CD4-positive, CD25-positive, alpha-beta regulatory T cell (primary cell): ENCODE measurements at regions not wholly inside any gene's neighbourhood (a gene's known extent, or its start where the extent isn't known, plus 50 kb on each side); places are given as distances from the start of the nearest gene placed in this dataset.

ENCODE experiments used
- ATAC-seq, 2 donors: fragments of 150-1000 bp; cut with Tn5 transposase; one replicate each; pipeline ENCODE4 v1.10.0; 2021; ENCODE audit warnings: low read depth in 2 of 2, moderate number of reproducible peaks in 2 of 2, moderate library complexity in 1 of 2
- DNase-seq, 3 donors: peaks; one replicate each; pipeline versions ENCODE4 v3.0.0 to v3.0.0-alpha.2; 2012 to 2022; ENCODE audit warnings: mixed read lengths in 1 of 3
- H3K27ac ChIP-seq: one replicate; pipeline ENCODE4 v1.7.0; 2013; ENCODE audit warnings: mild to moderate bottlenecking, low read length; ENCODE audit not compliant: insufficient read depth, poor library complexity, severe bottlenecking
- H3K27me3 ChIP-seq: one replicate; pipeline ENCODE4 v1.7.0; 2013; ENCODE audit warnings: low read length; ENCODE audit not compliant: control insufficient read depth, insufficient read depth
- H3K36me3 ChIP-seq: one replicate; pipeline ENCODE4 v1.7.0; 2013; ENCODE audit warnings: mild to moderate bottlenecking, low read length, moderate library complexity; ENCODE audit not compliant: control insufficient read depth, insufficient read depth
- H3K4me1 ChIP-seq: 2 replicates; pipeline ENCODE4 v1.7.0; 2013; ENCODE audit warnings: mild to moderate bottlenecking, low read length; ENCODE audit not compliant: insufficient read depth, control insufficient read depth, poor library complexity, severe bottlenecking
- H3K4me3 ChIP-seq: one replicate; pipeline ENCODE4 v1.7.0; 2013; ENCODE audit warnings: low read depth, mild to moderate bottlenecking, low read length, moderate library complexity
- H3K9me3 ChIP-seq, 2 experiments: 1 replicate in 1 of 2; 2 replicates in 1 of 2; pipeline ENCODE4 v1.7.0; 2013; ENCODE audit warnings: low read length in 2 of 2, mild to moderate bottlenecking in 1 of 2, moderate library complexity in 1 of 2; ENCODE audit not compliant: control insufficient read depth in 2 of 2
- H3K27ac Mint-ChIP-seq, 3 donors: one replicate each; pipeline ENCODE4 v1.8.0; 2020 to 2022; ENCODE audit warnings: mild to moderate bottlenecking in 3 of 3, mixed read lengths in 3 of 3, moderate library complexity in 2 of 3
- H3K27me3 Mint-ChIP-seq: one replicate; pipeline ENCODE4 v1.8.0; 2022; ENCODE audit warnings: mild to moderate bottlenecking, mixed read lengths
- H3K36me3 Mint-ChIP-seq: one replicate; pipeline ENCODE4 v1.8.0; 2020; ENCODE audit warnings: mixed read lengths
- H3K4me1 Mint-ChIP-seq, 4 donors: one replicate each; pipeline ENCODE4 v1.8.0; 2020 to 2022; ENCODE audit warnings: mixed read lengths in 4 of 4, mild to moderate bottlenecking in 1 of 4
- H3K4me3 Mint-ChIP-seq, 4 donors: one replicate each; pipeline ENCODE4 v1.8.0; 2020 to 2022; ENCODE audit warnings: mild to moderate bottlenecking in 4 of 4, mixed read lengths in 4 of 4, moderate library complexity in 3 of 4
- H3K9me3 Mint-ChIP-seq, 7 donors: one replicate each; pipeline ENCODE4 v1.8.0; 2020 to 2022; ENCODE audit warnings: mixed read lengths in 7 of 7, mild to moderate bottlenecking in 3 of 7, moderate library complexity in 2 of 7

DNA sequence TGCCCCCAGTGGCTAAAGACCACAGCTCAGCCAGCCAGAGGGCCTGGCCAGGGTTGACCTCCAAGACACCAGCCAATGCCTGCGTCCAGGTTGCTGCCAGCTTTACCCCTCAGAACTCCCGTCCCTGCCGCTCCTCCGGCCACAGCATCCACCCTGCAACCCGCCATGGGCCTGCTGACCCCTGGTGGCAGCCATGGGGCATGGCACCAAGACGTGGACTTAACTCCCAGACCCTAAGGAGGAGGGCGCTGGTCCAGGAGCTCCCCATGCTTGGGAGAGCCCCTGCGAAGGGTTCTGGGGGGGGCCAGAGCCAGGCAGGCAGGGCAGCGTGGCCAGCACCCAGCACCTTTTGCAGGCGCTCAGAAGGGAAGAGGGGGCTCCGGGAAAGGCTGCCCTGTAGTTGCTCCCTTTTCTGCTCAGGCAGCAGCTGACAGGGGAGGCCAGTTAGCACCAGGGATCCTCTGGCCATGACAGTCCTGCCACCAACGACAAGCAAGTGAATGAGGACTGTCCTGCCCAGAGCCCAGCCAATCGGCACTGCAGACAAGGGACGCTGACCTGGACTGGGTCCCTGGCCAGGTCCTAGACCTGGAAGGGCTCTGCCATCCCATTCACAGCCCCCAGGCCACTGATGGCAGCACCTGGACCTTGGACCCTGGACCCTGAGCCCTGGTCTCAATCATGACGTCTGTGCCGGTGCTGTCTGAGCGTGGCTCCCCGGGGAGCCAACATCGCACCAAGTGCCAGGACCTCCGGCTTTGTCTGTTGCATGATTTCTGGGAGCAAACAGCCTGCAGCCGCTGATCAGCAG is 246.2 kb downstream of the NPHP4 start:
- no peaks in the 10 kb centered on the region for H3K9me3 Mint-ChIP-seq
- H3K4me3 Mint-ChIP-seq: no peak overlapping the region
- peak overlapping the region in 1 of 3 donors; percentile 41 for H3K27ac Mint-ChIP-seq
- H3K27ac ChIP-seq: no peak overlapping the region
- peaks cover 6% of the 10 kb centered on the region for H3K27me3 Mint-ChIP-seq
- peak in 1 of 2 donors; percentile 45 for ATAC-seq
- H3K4me3 ChIP-seq: no peak overlapping the region
- peaks cover 0 to 2% (median 0%) of the 10 kb centered on the region in 4 donors for H3K4me1 Mint-ChIP-seq
- no peaks in the 10 kb centered on the region for H3K27me3 ChIP-seq
- no peaks in the 10 kb centered on the region for H3K36me3 ChIP-seq
- peaks cover 4% of the 10 kb centered on the region for H3K4me1 ChIP-seq
- peak; percentile 38 to 52 (median 46) for DNase-seq
- H3K36me3 Mint-ChIP-seq: no peaks in the 10 kb centered on the region
- H3K9me3 ChIP-seq: no peaks in the 10 kb centered on the region

DNA sequence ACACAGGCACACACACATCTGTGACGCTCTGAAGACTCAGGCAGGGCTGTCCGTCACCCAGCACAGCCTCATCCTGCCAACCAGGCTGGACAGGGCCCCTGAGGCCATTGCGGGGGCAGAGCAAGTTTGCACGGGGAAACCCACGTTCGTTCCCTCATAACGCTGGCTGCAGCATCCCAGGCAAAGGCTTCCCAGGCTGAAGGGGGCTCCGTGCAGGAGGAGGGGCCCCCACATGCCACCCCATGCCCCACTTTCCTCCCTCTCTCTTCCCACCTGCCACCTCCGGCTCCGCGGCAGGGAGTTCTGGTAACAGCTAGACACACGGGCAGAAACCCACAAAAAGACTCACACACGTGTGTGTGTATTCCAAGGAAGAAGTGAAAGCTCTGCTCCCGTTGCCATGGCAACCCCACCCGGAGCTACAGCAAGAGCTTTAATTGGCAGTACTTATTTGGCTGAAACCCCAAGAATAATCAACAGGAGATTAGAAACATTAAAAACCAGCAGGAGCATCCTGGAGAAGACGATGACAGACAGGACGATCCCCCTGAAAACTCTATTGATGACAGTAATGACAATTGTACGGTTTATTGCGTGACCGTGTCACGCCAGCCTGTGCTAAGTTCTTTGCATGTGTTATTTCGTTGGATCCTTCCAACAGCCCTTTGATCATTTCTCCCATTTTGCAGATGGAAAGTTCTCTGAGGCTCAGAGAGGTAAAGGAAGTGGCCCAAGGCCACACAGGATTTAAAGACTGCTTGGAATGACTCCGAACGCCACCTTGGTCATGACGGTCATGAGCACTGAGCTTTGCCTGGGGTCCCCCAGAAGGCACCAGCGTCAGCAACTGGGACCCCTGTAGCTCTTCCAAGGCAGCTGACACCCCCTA is 247.1 kb downstream of the NPHP4 start:
- H3K4me1 Mint-ChIP-seq: peaks cover 0 to 2% (median 0%) of the 10 kb centered on the region in 4 donors
- H3K4me1 ChIP-seq: peaks cover 4% of the 10 kb centered on the region
- no peaks in the 10 kb centered on the region for H3K36me3 ChIP-seq
- DNase-seq (no peak), ATAC-seq (no peak)
- H3K9me3 ChIP-seq: no peaks in the 10 kb centered on the region
- no peaks in the 10 kb centered on the region for H3K36me3 Mint-ChIP-seq
- no peak overlapping the region for H3K27ac ChIP-seq
- peak overlapping the region in 2 of 4 donors; percentile 3 to 58 for H3K4me3 Mint-ChIP-seq
- H3K27me3 ChIP-seq: no peaks in the 10 kb centered on the region
- H3K9me3 Mint-ChIP-seq: no peaks in the 10 kb centered on the region
- H3K27ac Mint-ChIP-seq: peak overlapping the region in 1 of 3 donors; percentile 41
- H3K27me3 Mint-ChIP-seq: peaks cover 6% of the 10 kb centered on the region
- H3K4me3 ChIP-seq: no peak overlapping the region

DNA sequence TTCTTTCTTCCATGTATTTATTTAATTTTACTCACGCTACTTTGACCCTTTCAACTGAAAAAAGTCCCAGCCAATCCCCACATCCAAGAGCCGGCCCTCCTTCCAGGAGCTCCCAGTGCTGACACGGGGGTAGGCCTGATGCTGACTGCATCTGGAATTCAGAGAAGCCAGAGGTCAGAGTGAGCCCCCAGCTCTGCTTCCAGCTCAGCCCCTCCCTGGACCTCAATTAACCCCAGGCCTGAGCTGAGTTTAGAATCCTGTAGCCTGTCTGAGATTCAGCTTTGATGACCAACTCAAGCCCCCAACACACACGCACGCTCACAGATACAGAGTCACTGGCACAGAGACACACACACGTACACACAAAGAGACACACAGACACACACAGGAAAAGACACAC is 247.9 kb downstream of the NPHP4 start:
- DNase-seq: no peak
- peak overlapping the region in 1 of 4 donors; percentile 3 for H3K4me3 Mint-ChIP-seq
- peaks cover 0 to 2% (median 0%) of the 10 kb centered on the region in 4 donors for H3K4me1 Mint-ChIP-seq
- H3K4me1 ChIP-seq: peaks cover 4% of the 10 kb centered on the region
- no peaks in the 10 kb centered on the region for H3K9me3 Mint-ChIP-seq
- no peak overlapping the region for H3K27ac Mint-ChIP-seq
- no peak overlapping the region for H3K27ac ChIP-seq
- H3K27me3 Mint-ChIP-seq: peaks cover 6% of the 10 kb centered on the region
- no peaks in the 10 kb centered on the region for H3K27me3 ChIP-seq
- no peak overlapping the region for H3K4me3 ChIP-seq
- H3K36me3 Mint-ChIP-seq: no peaks in the 10 kb centered on the region
- no peaks in the 10 kb centered on the region for H3K9me3 ChIP-seq
- ATAC-seq: no peak
- H3K36me3 ChIP-seq: no peaks in the 10 kb centered on the region

DNA sequence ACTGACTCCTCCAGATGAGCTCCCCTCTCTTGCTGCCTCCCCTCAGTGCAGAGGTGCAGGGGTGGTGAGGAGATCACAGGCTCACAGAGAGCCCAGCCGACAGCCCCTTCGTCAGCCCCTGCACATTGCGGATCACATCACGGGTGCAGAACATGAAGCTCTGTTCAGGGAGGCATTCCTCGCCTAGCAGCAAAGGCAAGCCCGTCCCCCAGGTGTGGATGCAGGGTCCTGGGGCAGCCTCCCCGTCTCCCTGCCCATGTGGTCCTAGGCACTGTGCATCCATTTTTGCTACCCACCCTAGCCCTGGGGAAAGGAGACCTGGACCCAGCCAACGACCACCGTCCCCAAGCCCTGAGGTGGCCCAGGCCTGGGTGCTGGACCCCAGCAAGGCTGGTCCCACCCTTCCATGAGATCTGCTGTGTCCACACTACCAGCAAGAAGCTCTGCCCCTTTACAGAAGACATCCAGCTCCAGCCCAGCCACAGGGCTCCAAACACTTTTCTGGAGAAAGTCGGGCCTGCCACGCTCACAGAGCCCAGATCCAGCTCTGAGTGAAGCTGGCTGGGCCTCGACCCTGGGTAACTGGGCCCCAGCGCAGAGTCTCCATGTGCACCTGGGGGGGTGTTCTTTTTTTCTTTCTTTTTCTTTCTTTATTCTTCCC is 248.7 kb downstream of the NPHP4 start:
- H3K27me3 ChIP-seq: no peaks in the 10 kb centered on the region
- Mint-ChIP-seq H3K27me3 (peaks cover 6% of the 10 kb centered on the region), H3K9me3 (no peaks in the 10 kb centered on the region), H3K4me3 (no peak overlapping the region), H3K36me3 (no peaks in the 10 kb centered on the region), H3K27ac (no peak overlapping the region), H3K4me1 (peaks cover 0 to 2% (median 0%) of the 10 kb centered on the region in 4 donors)
- no peaks in the 10 kb centered on the region for H3K36me3 ChIP-seq
- H3K4me3 ChIP-seq: no peak overlapping the region
- H3K9me3 ChIP-seq: no peaks in the 10 kb centered on the region
- ATAC-seq: no peak
- H3K27ac ChIP-seq: no peak overlapping the region
- peaks cover 4% of the 10 kb centered on the region for H3K4me1 ChIP-seq
- DNase-seq: no peak

DNA sequence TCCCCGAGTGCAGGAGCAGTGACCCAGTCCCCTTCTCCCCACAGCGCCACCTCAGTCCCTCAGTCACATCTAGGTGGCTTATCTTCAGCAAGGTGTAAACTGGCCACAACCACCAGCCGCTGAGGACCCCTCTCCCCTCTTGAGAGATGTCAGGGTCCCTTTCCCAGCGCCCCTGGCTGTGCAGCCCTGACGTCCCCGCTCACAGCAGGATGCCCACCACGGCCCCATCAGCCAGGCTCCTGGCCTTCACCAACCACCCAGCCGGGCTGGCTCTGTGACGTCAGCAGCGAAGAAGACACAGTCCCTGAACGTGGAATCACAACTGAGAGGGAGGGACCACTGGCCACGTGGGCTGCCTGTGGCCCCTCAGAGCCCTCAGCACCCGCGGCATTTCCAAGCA is 249.4 kb downstream of the NPHP4 start:
- H3K4me1 ChIP-seq: peaks cover 4% of the 10 kb centered on the region
- Mint-ChIP-seq H3K27me3 (peaks cover 6% of the 10 kb centered on the region), H3K4me3 (no peak overlapping the region), H3K4me1 (peaks cover 0 to 2% (median 0%) of the 10 kb centered on the region in 4 donors), H3K36me3 (no peaks in the 10 kb centered on the region), H3K9me3 (no peaks in the 10 kb centered on the region), H3K27ac (no peak overlapping the region)
- no peaks in the 10 kb centered on the region for H3K9me3 ChIP-seq
- no peaks in the 10 kb centered on the region for H3K27me3 ChIP-seq
- DNase-seq: no peak
- H3K4me3 ChIP-seq: no peak overlapping the region
- H3K27ac ChIP-seq: no peak overlapping the region
- H3K36me3 ChIP-seq: no peaks in the 10 kb centered on the region
- ATAC-seq: no peak

DNA sequence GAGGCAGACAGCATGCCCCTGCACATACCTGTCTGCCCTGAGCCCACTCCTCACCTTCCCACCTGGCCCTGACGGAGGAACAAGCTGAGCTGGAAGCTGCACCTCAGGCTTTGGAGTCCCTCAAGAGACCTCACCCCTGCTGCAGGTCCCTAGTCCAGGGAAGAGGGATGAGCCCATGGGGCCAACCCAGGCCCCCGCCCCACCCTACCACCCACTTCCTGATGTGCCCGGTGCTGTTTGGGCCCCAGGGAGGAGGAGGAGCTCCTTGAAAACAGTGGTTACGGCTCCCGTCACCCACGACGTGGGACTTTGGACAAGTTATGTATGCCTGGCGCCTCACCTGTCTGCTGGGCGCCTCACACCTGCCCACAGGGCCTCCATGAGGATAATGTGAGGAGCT is 250.2 kb downstream of the NPHP4 start:
- DNase-seq: no peak
- peaks cover 0 to 2% (median 0%) of the 10 kb centered on the region in 4 donors for H3K4me1 Mint-ChIP-seq
- no peak overlapping the region for H3K27ac Mint-ChIP-seq

More for the DNA sequence above, 250.2 kb downstream of the NPHP4 start:
- Histone ChIP-seq H3K4me1 (peaks cover 4% of the 10 kb centered on the region), H3K27me3 (peaks cover 3% of the 10 kb centered on the region), H3K27ac (no peak overlapping the region), H3K9me3 (no peaks in the 10 kb centered on the region), H3K36me3 (no peaks in the 10 kb centered on the region), H3K4me3 (no peak overlapping the region)
- no peaks in the 10 kb centered on the region for H3K36me3 Mint-ChIP-seq
- no peak overlapping the region for H3K4me3 Mint-ChIP-seq
- H3K9me3 Mint-ChIP-seq: no peaks in the 10 kb centered on the region
- H3K27me3 Mint-ChIP-seq: peaks cover 6% of the 10 kb centered on the region
- ATAC-seq: no peak
